ENCODE measurements at regions not wholly inside any gene's neighbourhood (a gene's known extent, or its start where the extent isn't known, plus 50 kb on each side); places are given as distances from the start of the nearest gene placed in this dataset.

DNA sequence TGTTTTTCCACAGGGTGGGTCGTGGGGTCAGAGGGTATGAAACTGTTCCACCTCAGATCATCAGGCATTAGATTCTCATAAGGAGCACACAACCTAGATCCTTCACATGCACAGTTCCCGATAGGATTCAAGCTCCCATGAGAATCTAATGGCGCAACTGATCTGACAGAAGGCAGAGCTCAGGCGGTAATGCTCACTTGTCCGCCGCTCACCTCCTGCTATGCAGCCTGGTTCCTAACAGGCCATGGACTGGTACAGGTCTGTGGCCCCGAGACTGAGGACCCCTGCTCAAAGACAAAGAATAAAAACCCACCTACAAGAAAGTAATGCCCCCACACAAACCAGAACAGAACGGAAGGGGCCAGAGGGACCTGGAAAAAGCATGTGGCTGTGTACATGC lies 76.1 kb upstream of the SNX9 start:
- TF ChIP-seq, protein P1, sequence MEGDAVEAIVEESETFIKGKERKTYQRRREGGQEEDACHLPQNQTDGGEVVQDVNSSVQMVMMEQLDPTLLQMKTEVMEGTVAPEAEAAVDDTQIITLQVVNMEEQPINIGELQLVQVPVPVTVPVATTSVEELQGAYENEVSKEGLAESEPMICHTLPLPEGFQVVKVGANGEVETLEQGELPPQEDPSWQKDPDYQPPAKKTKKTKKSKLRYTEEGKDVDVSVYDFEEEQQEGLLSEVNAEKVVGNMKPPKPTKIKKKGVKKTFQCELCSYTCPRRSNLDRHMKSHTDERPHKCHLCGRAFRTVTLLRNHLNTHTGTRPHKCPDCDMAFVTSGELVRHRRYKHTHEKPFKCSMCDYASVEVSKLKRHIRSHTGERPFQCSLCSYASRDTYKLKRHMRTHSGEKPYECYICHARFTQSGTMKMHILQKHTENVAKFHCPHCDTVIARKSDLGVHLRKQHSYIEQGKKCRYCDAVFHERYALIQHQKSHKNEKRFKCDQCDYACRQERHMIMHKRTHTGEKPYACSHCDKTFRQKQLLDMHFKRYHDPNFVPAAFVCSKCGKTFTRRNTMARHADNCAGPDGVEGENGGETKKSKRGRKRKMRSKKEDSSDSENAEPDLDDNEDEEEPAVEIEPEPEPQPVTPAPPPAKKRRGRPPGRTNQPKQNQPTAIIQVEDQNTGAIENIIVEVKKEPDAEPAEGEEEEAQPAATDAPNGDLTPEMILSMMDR (IDR thresholded peaks at IDR 0.05) = no peak
- TF ChIP-seq POLR2A (IDR thresholded peaks at IDR 0.05) = no peak

All from uterus (tissue), 2 donors.